HepG2 (cell line): ENCODE measurements at regions not wholly inside any gene's neighbourhood (a gene's known extent, or its start where the extent isn't known, plus 50 kb on each side); places are given as distances from the start of the nearest gene placed in this dataset.

Experiments used
- CC2D1A ChIP-seq: sonication (generic); formaldehyde crosslinking; IDR thresholded peaks from 2 replicates; pipeline ENCODE4 v1.8.1; 2023; ENCODE audit warnings: mild to moderate bottlenecking, missing genetic modification reagents
- ELF4 ChIP-seq: sonication (generic); formaldehyde crosslinking; IDR thresholded peaks from 2 replicates; pipeline ENCODE4 v1.5.0; 2020; ENCODE audit warnings: missing genetic modification reagents, mild to moderate bottlenecking, moderate library complexity, borderline replicate concordance
- EP300 ChIP-seq, 3 experiments: sonication (generic) in 1 of 3; formaldehyde crosslinking in 1 of 3; IDR thresholded peaks; 2 replicates each; pipeline versions ENCODE4 v1.5.1 to v1.6.1; 2011 to 2020; ENCODE audit warnings: low read depth in 2 of 3, low read length in 2 of 3, borderline replicate concordance in 1 of 3, improper control_type of control experiment in 1 of 3, mild to moderate bottlenecking in 1 of 3, missing genetic modification reagents in 1 of 3, moderate library complexity in 1 of 3
- FOXM1 ChIP-seq: sonication (generic); formaldehyde crosslinking; IDR thresholded peaks from 2 replicates; pipeline ENCODE4 v1.5.0; 2020; ENCODE audit warnings: missing genetic modification reagents
- HCFC1 ChIP-seq: fragments of 150-350 bp; IDR thresholded peaks from 2 replicates; pipeline ENCODE4 v1.6.1; 2014; ENCODE audit warnings: low read depth, low read length
- PAWR ChIP-seq: sonication (generic); formaldehyde crosslinking; IDR thresholded peaks from 2 replicates; pipeline ENCODE4 v1.4.0; 2020; ENCODE audit warnings: missing genetic modification reagents, mild to moderate bottlenecking, borderline replicate concordance
- POLR2A ChIP-seq, 2 experiments: IDR thresholded peaks; 2 replicates each; pipeline ENCODE4 v1.6.1; 2011; ENCODE audit warnings: low read depth in 2 of 2, low read length in 2 of 2, mild to moderate bottlenecking in 1 of 2, moderate library complexity in 1 of 2; ENCODE audit not compliant: insufficient read depth in 1 of 2
- ZNF317 ChIP-seq: sonication (generic); formaldehyde crosslinking; IDR thresholded peaks from 2 replicates; pipeline ENCODE4 v1.5.0; 2020; ENCODE audit warnings: mild to moderate bottlenecking, missing genetic modification reagents
- TF ChIP-seq, protein P1 (sequence below): sonication (generic); formaldehyde crosslinking; IDR thresholded peaks from 2 replicates; pipeline ENCODE4 v1.4.0; 2020; ENCODE audit warnings: missing genetic modification reagents
- TF ChIP-seq, protein P2 (sequence below): sonication (generic); formaldehyde crosslinking; IDR thresholded peaks from 2 replicates; pipeline ENCODE4 v1.5.1; 2020; ENCODE audit warnings: missing genetic modification reagents, mild to moderate bottlenecking, borderline replicate concordance
- TF ChIP-seq, protein P3 (sequence below): sonication (generic); formaldehyde crosslinking; conservative IDR thresholded peaks from 2 replicates; pipeline ENCODE4 v1.4.0; 2020; ENCODE audit warnings: missing genetic modification reagents

DNA sequence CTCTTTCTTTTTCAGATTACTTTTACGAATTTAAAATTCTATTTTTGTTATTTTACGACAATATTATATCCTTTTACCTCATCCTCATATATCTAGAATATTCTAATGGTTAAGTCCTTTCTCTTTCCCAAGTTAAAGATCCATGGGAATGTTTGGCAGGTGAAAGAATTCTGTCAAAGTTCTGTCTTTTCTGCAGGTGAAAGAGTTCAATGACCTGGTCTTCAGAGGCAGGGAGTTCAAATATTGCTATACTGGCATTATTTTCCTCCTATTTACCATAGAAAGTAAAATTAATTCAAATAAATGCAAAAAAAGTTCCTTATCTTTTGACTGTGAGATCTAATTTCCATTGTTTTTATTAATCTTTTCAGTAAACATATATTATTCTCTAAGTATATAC, 194.3 kb downstream of the ARL4A start:
- TF ChIP-seq CC2D1A (CRISPR knock-in tag), result no peak
- TF ChIP-seq EP300 (IDR thresholded peaks at IDR 0.05; ENCODE audit: low read depth in 2 of 2, low read length in 2 of 2), result no peak
- no peak for TF ChIP-seq EP300 (CRISPR knock-in tag; IDR thresholded peaks at IDR 0.05; ENCODE audit: borderline replicate concordance)
- no peak for TF ChIP-seq HCFC1
- TF ChIP-seq ELF4 (CRISPR knock-in tag), result no peak
- no peak for TF ChIP-seq FOXM1 (CRISPR knock-in tag)
- TF ChIP-seq ZNF317, result no peak
- TF ChIP-seq PAWR, result no peak
- TF ChIP-seq, protein P1, sequence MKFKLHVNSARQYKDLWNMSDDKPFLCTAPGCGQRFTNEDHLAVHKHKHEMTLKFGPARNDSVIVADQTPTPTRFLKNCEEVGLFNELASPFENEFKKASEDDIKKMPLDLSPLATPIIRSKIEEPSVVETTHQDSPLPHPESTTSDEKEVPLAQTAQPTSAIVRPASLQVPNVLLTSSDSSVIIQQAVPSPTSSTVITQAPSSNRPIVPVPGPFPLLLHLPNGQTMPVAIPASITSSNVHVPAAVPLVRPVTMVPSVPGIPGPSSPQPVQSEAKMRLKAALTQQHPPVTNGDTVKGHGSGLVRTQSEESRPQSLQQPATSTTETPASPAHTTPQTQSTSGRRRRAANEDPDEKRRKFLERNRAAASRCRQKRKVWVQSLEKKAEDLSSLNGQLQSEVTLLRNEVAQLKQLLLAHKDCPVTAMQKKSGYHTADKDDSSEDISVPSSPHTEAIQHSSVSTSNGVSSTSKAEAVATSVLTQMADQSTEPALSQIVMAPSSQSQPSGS (CRISPR knock-in tag), result no peak
- TF ChIP-seq, protein P2, sequence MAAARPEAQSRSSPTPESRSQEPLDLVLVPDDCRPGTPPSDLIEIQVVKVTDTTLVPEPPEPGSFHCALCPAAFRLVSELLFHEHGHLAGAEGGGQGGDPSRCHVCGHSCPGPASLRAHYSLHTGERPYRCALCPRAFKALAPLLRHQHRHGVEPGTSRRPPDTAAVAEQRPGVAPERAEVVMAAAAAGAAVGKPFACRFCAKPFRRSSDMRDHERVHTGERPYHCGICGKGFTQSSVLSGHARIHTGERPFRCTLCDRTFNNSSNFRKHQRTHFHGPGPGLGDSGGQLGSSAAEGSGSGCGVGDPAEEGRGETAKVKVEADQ, result no peak
- no peak for TF ChIP-seq POLR2A (IDR thresholded peaks at IDR 0.05; ENCODE audit: insufficient read depth in 1 of 2, low read depth in 2 of 2, low read length in 2 of 2)
- TF ChIP-seq, protein P3, sequence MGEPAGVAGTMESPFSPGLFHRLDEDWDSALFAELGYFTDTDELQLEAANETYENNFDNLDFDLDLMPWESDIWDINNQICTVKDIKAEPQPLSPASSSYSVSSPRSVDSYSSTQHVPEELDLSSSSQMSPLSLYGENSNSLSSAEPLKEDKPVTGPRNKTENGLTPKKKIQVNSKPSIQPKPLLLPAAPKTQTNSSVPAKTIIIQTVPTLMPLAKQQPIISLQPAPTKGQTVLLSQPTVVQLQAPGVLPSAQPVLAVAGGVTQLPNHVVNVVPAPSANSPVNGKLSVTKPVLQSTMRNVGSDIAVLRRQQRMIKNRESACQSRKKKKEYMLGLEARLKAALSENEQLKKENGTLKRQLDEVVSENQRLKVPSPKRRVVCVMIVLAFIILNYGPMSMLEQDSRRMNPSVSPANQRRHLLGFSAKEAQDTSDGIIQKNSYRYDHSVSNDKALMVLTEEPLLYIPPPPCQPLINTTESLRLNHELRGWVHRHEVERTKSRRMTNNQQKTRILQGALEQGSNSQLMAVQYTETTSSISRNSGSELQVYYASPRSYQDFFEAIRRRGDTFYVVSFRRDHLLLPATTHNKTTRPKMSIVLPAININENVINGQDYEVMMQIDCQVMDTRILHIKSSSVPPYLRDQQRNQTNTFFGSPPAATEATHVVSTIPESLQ (CRISPR knock-in tag), result no peak
